ENCODE measurements at regions not wholly inside any gene's neighbourhood (a gene's known extent, or its start where the extent isn't known, plus 50 kb on each side); places are given as distances from the start of the nearest gene placed in this dataset.

GRCh38 chr5:158286827-158287226 is 427.9 kb upstream of the CLINT1 start:
- in situ Hi-C loops (cut with HindIII; ENCODE audit: low pct_unique_long_range_greater_than_20kb, low sequenced_read_pairs) = no loop called here
- no peak for TF ChIP-seq JUND (IDR thresholded peaks at IDR 0.05; ENCODE audit: low read depth)
- no peak for DNase-seq (ENCODE audit: low read depth in 1 of 2, low spot score in 1 of 2)

- in situ Hi-C loops (cut with HindIII; ENCODE audit: low pct_unique_long_range_greater_than_20kb, low sequenced_read_pairs) = no loop called here
Observed at GRCh38 chr5:158285698-158286097, 426.8 kb upstream of the CLINT1 start.

GRCh38 chr5:158284242-158284641 is 425.3 kb upstream of the CLINT1 start:
- no peak for DNase-seq (ENCODE audit: low read depth in 1 of 2, low spot score in 1 of 2)
- TF ChIP-seq JUND (IDR thresholded peaks at IDR 0.05; ENCODE audit: low read depth) = no peak
- in situ Hi-C loops (cut with HindIII; ENCODE audit: low pct_unique_long_range_greater_than_20kb, low sequenced_read_pairs) = no loop called here

More at GRCh38 chr5:158285698-158286097, 426.8 kb upstream of the CLINT1 start:
- no peak for DNase-seq (ENCODE audit: low read depth in 1 of 2, low spot score in 1 of 2)
- no peak for TF ChIP-seq JUND (IDR thresholded peaks at IDR 0.05; ENCODE audit: low read depth)

GRCh38 chr5:158283397-158283796 is 424.5 kb upstream of the CLINT1 start:
- in situ Hi-C loops (cut with HindIII; ENCODE audit: low pct_unique_long_range_greater_than_20kb, low sequenced_read_pairs) = no loop called here
- no peak for TF ChIP-seq JUND (IDR thresholded peaks at IDR 0.05; ENCODE audit: low read depth)
- DNase-seq (ENCODE audit: low read depth in 1 of 2, low spot score in 1 of 2) = no peak

- no peak for DNase-seq (ENCODE audit: low read depth in 1 of 2, low spot score in 1 of 2)
- in situ Hi-C loops (cut with HindIII; ENCODE audit: low pct_unique_long_range_greater_than_20kb, low sequenced_read_pairs) = no loop called here
- no peak for TF ChIP-seq JUND (IDR thresholded peaks at IDR 0.05; ENCODE audit: low read depth)
Observed at GRCh38 chr5:158278216-158278925, 419.4 kb upstream of the CLINT1 start.

GRCh38 chr5:158277276-158277675 is 418.3 kb upstream of the CLINT1 start:
- no peak for DNase-seq (ENCODE audit: low read depth in 1 of 2, low spot score in 1 of 2)
- in situ Hi-C loops (cut with HindIII; ENCODE audit: low pct_unique_long_range_greater_than_20kb, low sequenced_read_pairs) = no loop called here
- TF ChIP-seq JUND (IDR thresholded peaks at IDR 0.05; ENCODE audit: low read depth) = no peak

- in situ Hi-C loops (cut with HindIII; ENCODE audit: low pct_unique_long_range_greater_than_20kb, low sequenced_read_pairs) = no loop called here
- no peak for TF ChIP-seq JUND (IDR thresholded peaks at IDR 0.05; ENCODE audit: low read depth)
- no peak for DNase-seq (ENCODE audit: low read depth in 1 of 2, low spot score in 1 of 2)
Observed at GRCh38 chr5:158276692-158277091, 417.7 kb upstream of the CLINT1 start.

GRCh38 chr5:158275511-158275910 is 416.6 kb upstream of the CLINT1 start:
- TF ChIP-seq JUND (IDR thresholded peaks at IDR 0.05; ENCODE audit: low read depth) = no peak

GRCh38 chr5:158273035-158273434 is 414.1 kb upstream of the CLINT1 start:
- no peak for TF ChIP-seq JUND (IDR thresholded peaks at IDR 0.05; ENCODE audit: low read depth)
- in situ Hi-C loops (cut with HindIII; ENCODE audit: low pct_unique_long_range_greater_than_20kb, low sequenced_read_pairs) = no loop called here
- no peak for DNase-seq (ENCODE audit: low read depth in 1 of 2, low spot score in 1 of 2)

More at GRCh38 chr5:158275511-158275910, 416.6 kb upstream of the CLINT1 start:
- DNase-seq (ENCODE audit: low read depth in 1 of 2, low spot score in 1 of 2) = no peak
- in situ Hi-C loops (cut with HindIII; ENCODE audit: low pct_unique_long_range_greater_than_20kb, low sequenced_read_pairs) = no loop called here

GRCh38 chr5:158272409-158272808 is 413.5 kb upstream of the CLINT1 start:
- DNase-seq (ENCODE audit: low read depth in 1 of 2, low spot score in 1 of 2) = no peak
- in situ Hi-C loops (cut with HindIII; ENCODE audit: low pct_unique_long_range_greater_than_20kb, low sequenced_read_pairs) = no loop called here
- no peak for TF ChIP-seq JUND (IDR thresholded peaks at IDR 0.05; ENCODE audit: low read depth)

GRCh38 chr5:158270996-158271554 is 412.1 kb upstream of the CLINT1 start:
- TF ChIP-seq JUND (IDR thresholded peaks at IDR 0.05; ENCODE audit: low read depth) = no peak
- in situ Hi-C loops (cut with HindIII; ENCODE audit: low pct_unique_long_range_greater_than_20kb, low sequenced_read_pairs) = no loop called here

GRCh38 chr5:158268286-158268685 is 409.3 kb upstream of the CLINT1 start:
- no peak for DNase-seq (ENCODE audit: low read depth in 1 of 2, low spot score in 1 of 2)
- TF ChIP-seq JUND (IDR thresholded peaks at IDR 0.05; ENCODE audit: low read depth) = no peak
- in situ Hi-C loops (cut with HindIII; ENCODE audit: low pct_unique_long_range_greater_than_20kb, low sequenced_read_pairs) = no loop called here

More at GRCh38 chr5:158270996-158271554, 412.1 kb upstream of the CLINT1 start:
- DNase-seq (ENCODE audit: low read depth in 1 of 2, low spot score in 1 of 2) = no peak

GRCh38 chr5:158267228-158267627 is 408.3 kb upstream of the CLINT1 start:
- DNase-seq (ENCODE audit: low read depth in 1 of 2, low spot score in 1 of 2) = no peak
- in situ Hi-C loops (cut with HindIII; ENCODE audit: low pct_unique_long_range_greater_than_20kb, low sequenced_read_pairs) = no loop called here
- TF ChIP-seq JUND (IDR thresholded peaks at IDR 0.05; ENCODE audit: low read depth) = no peak

Measured in T47D (cell line).